ENCODE measurements at regions not wholly inside any gene's neighbourhood (a gene's known extent, or its start where the extent isn't known, plus 50 kb on each side); places are given as distances from the start of the nearest gene placed in this dataset.

DNA sequence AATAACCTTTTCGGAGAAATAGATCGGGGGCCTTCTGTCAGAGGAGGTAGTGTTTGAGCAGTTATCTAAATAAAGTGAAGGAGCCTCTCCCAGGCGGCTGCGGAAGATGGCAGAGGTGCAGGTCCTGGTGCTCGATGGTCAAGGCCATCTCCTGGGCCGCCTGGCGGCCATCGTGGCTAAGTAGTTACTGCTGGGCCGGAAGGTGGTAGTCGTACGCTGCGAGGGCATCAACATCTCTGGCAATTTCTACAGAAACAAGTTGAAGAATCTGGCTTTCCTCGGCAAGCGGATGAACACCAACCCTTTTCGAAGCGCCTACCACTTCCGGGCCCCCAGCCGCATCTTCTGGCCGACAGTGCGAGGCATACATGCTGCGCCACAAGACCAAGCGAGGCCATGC lies 186.1 kb downstream of the KTN1 start:
- no peak overlapping the region for H3K4me3 ChIP-seq (ENCODE audit: low read depth, low read length)
- TF ChIP-seq, protein P1, sequence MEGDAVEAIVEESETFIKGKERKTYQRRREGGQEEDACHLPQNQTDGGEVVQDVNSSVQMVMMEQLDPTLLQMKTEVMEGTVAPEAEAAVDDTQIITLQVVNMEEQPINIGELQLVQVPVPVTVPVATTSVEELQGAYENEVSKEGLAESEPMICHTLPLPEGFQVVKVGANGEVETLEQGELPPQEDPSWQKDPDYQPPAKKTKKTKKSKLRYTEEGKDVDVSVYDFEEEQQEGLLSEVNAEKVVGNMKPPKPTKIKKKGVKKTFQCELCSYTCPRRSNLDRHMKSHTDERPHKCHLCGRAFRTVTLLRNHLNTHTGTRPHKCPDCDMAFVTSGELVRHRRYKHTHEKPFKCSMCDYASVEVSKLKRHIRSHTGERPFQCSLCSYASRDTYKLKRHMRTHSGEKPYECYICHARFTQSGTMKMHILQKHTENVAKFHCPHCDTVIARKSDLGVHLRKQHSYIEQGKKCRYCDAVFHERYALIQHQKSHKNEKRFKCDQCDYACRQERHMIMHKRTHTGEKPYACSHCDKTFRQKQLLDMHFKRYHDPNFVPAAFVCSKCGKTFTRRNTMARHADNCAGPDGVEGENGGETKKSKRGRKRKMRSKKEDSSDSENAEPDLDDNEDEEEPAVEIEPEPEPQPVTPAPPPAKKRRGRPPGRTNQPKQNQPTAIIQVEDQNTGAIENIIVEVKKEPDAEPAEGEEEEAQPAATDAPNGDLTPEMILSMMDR (IDR thresholded peaks at IDR 0.05; ENCODE audit: low read depth, low read length): no peak

DNA sequence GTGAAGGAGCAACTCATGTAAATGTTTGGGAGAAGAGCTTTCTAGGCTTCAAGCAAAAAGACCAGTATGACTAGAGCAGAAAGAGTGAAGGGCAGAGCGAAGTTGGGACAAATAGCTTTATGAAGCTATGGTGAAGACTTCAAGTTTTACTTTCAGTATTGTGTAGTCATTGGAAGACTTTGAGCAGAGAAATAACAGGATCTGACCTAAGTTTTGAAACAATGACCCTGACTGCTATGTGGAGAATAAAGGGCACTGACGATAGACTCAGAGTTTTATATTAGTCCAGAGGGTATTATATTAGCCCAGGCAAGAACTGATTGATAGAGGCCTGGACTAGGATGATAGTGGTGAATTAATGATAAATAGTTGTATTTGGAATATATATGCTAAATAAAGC lies 187.3 kb downstream of the KTN1 start:
- TF ChIP-seq, protein P1 (IDR thresholded peaks at IDR 0.05; ENCODE audit: low read depth, low read length): no peak
- H3K4me3 ChIP-seq (ENCODE audit: low read depth, low read length): no peak overlapping the region

DNA sequence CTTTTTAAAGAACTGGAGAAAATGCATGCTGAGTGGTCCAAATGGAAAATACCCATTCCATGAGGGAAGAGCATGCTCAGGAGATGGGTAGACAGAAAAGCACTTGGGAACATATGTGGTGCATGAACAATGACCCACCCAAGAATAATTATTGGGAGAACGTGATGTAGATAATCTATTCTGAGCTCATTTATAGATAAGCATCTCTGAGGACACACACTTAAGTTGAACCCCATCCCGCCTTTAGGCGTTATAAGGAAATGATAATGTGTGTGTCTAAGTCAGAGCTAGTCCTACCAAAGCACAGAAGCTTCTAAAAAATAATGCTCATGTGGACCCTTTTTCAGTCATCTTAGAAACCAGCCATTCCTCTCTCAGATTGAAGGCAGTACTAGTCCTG lies 189.9 kb downstream of the KTN1 start:
- no peak overlapping the region for H3K4me3 ChIP-seq (ENCODE audit: low read depth, low read length)
- TF ChIP-seq, protein P1 (IDR thresholded peaks at IDR 0.05; ENCODE audit: low read depth, low read length): no peak

DNA sequence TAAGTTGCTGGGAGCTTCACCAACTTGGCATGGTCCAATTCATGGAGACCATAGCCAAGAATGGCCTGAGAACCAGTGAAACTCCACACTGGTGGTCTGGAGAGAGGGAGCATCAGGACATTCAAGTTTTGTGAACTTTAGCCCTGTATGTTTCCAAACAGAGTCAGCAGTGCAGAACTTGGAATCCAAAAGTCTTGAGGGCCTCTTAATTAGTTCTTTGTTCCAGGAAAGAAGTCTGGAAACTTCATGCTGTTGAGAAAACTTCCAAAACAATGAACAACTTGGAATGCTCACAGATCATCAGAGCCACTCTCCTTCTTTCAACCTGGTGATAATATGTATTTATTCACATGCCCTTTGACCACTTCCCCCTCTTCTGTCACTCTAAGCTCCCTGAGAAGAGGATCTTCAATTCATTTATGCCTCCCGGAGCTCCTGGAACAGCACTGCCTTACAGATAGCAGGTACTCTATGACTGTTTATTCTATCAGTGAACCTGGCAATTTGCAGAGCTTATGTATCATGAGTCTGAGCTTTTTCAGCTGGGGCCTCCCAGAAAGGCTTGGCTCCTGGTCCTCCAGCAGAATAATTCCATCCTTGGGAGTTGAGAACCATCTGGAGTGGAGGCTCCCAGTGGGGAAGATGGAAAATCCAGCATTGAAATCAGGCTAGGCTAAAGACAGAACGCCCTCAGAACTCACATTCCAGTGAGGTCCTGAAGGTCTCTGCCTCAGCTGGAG lies 191.4 kb downstream of the KTN1 start:
- TF ChIP-seq, protein P1 (IDR thresholded peaks at IDR 0.05; ENCODE audit: low read depth, low read length): no peak
- H3K4me3 ChIP-seq (ENCODE audit: low read depth, low read length): no peak overlapping the region

DNA sequence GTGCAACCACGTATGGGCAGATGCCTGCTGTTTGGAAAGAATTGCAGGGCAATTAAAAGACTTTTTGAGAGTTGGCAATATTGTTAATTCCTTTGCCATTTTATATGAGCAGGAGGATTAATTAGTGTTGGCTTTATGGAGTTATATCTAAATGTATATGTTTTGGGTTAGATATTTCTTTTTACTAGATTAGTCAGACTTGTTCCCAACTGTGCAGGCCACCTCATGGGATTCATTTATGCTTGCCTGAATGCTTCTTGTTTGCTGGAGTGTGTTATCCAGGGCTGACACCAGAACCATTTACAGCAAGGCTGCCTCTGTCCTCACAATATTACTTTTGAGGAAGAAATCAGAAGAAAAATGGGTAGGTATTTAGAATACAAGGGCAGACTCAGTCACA lies 192.5 kb downstream of the KTN1 start:
- no peak overlapping the region for H3K4me3 ChIP-seq (ENCODE audit: low read depth, low read length)
- TF ChIP-seq, protein P1 (IDR thresholded peaks at IDR 0.05; ENCODE audit: low read depth, low read length): no peak

DNA sequence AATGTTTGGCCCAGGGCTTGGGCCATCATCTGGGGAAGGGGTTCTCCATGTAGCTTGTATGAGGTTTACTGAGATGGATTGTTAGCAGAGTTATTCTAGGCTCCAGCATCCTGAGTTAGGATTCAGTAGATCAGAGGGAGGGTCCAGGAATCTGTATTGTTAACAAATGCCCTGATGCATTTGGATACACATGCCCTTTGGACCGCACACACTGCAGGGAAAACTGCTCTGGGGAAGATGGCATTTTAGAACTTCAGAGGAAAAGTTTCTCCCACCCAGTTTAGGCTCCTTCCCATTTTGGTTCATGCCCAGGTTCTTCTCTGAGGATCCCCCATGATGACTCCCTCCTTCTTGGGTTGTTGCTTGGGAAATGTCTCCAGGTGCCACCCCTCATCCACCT lies 193.3 kb downstream of the KTN1 start:
- TF ChIP-seq, protein P1 (IDR thresholded peaks at IDR 0.05; ENCODE audit: low read depth, low read length): no peak
- no peak overlapping the region for H3K4me3 ChIP-seq (ENCODE audit: low read depth, low read length)

DNA sequence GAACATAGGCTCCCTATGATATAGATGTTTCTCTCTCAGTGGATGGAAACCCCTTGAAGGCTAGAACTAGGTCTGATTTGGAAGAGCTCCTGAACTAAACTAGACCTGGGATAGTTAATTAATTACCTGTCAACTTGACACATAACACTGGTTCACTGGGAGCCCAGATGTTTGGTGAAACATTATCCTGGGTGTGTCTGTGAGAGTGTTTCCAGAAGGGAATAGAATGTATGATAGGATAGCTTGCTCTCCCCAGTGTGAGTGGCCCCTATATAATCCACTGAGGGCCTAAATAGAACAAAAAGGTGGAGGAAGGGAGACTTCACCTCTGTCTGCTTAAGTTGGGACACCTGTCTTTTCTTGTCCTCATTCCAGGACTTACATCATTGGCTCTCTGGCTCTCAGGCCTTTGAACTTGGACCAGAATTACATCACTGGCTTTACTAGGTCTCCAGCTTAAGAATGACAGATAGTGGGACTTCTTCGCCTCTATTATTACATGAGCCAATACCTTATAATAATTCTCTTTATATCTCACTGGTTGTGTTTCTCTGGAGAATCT lies 194.1 kb downstream of the KTN1 start:
- TF ChIP-seq, protein P1 (IDR thresholded peaks at IDR 0.05; ENCODE audit: low read depth, low read length): no peak

More for the DNA sequence above, 194.1 kb downstream of the KTN1 start:
- no peak overlapping the region for H3K4me3 ChIP-seq (ENCODE audit: low read depth, low read length)
